Coronary artery (tissue), 2 donors: ENCODE measurements at regions not wholly inside any gene's neighbourhood (a gene's known extent, or its start where the extent isn't known, plus 50 kb on each side); places are given as distances from the start of the nearest gene placed in this dataset.

Experiments used
- DNase-seq: peaks from one replicate; pipeline ENCODE4 v3.0.0-alpha.2; 2017; ENCODE audit warnings: low spot score
- H3K27ac ChIP-seq, 2 donors: fragments of 200-600 bp; sonication (generic); one replicate each; pipeline ENCODE4 v1.5.1; 2016 to 2019
- H3K4me3 ChIP-seq: fragments of 200-600 bp; sonication (generic); 2 replicates; pipeline ENCODE4 v1.5.1; 2016; ENCODE audit warnings: mild to moderate bottlenecking, moderate library complexity
- TF ChIP-seq, protein P1 (sequence below): fragments of 200-600 bp; sonication (generic); IDR thresholded peaks from one replicate; pipeline ENCODE4 v1.5.1; 2019; ENCODE audit warnings: antibody characterized with exemption

- TF ChIP-seq, protein P1, sequence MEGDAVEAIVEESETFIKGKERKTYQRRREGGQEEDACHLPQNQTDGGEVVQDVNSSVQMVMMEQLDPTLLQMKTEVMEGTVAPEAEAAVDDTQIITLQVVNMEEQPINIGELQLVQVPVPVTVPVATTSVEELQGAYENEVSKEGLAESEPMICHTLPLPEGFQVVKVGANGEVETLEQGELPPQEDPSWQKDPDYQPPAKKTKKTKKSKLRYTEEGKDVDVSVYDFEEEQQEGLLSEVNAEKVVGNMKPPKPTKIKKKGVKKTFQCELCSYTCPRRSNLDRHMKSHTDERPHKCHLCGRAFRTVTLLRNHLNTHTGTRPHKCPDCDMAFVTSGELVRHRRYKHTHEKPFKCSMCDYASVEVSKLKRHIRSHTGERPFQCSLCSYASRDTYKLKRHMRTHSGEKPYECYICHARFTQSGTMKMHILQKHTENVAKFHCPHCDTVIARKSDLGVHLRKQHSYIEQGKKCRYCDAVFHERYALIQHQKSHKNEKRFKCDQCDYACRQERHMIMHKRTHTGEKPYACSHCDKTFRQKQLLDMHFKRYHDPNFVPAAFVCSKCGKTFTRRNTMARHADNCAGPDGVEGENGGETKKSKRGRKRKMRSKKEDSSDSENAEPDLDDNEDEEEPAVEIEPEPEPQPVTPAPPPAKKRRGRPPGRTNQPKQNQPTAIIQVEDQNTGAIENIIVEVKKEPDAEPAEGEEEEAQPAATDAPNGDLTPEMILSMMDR = no peak
- H3K27ac ChIP-seq = no peak overlapping the region
Observed at GRCh38 chr13:85698256-85698655, 101.0 kb downstream of the SLITRK6 start.

GRCh38 chr13:85694992-85695391, 104.2 kb downstream of the SLITRK6 start:
- no peak overlapping the region for H3K27ac ChIP-seq
- H3K4me3 ChIP-seq = no peak overlapping the region
- TF ChIP-seq, protein P1 = no peak
- no peak for DNase-seq

More at GRCh38 chr13:85698256-85698655, 101.0 kb downstream of the SLITRK6 start:
- H3K4me3 ChIP-seq = no peak overlapping the region
- no peak for DNase-seq

GRCh38 chr13:85693889-85694511, 105.2 kb downstream of the SLITRK6 start:
- H3K4me3 ChIP-seq = no peak overlapping the region
- TF ChIP-seq, protein P1 = no peak
- no peak for DNase-seq
- H3K27ac ChIP-seq = no peak overlapping the region

GRCh38 chr13:85690368-85690767, 108.9 kb downstream of the SLITRK6 start:
- Histone ChIP-seq H3K27ac (no peak overlapping the region), H3K4me3 (no peak overlapping the region)
- TF ChIP-seq, protein P1 = no peak
- DNase-seq = no peak

GRCh38 chr13:85685436-85685835, 113.8 kb downstream of the SLITRK6 start:
- H3K4me3 ChIP-seq = no peak overlapping the region
- no peak for DNase-seq
- no peak overlapping the region for H3K27ac ChIP-seq
- TF ChIP-seq, protein P1 = no peak

- DNase-seq = no peak
- TF ChIP-seq, protein P1 = no peak
- Histone ChIP-seq H3K27ac (no peak overlapping the region), H3K4me3 (no peak overlapping the region)
Observed at GRCh38 chr13:85675151-85675907, 123.9 kb downstream of the SLITRK6 start.

- TF ChIP-seq, protein P1 = no peak
- no peak for DNase-seq
- H3K4me3 ChIP-seq = no peak overlapping the region
- H3K27ac ChIP-seq = no peak overlapping the region
Observed at GRCh38 chr13:85671336-85671735, 127.9 kb downstream of the SLITRK6 start.
